K562 (cell line): ENCODE measurements at regions not wholly inside any gene's neighbourhood (a gene's known extent, or its start where the extent isn't known, plus 50 kb on each side); places are given as distances from the start of the nearest gene placed in this dataset.

Source experiments
- ATAC-seq: fragments of 200-7000 bp; cut with Tn5 transposase; 3 replicates; pipeline ENCODE4 v1.9.1; 2020; ENCODE audit warnings: moderate library complexity
- BruUV-seq: library from RNA; stranded (reverse); fragments of 400-500 nt; replicated peaks from 2 replicates; lab custom pipeline; 2021; lab: Mats Ljungman, UMichigan
- CTCF ChIA-PET: fragments of 300-600 bp; formaldehyde crosslinking; extraction: SDS; loops from one replicate; lab custom pipeline; 2021; ENCODE audit warnings: low intra/inter-chr PET ratio; lab: Yijun Ruan, JAX
- POLR2A ChIA-PET: fragments of 300-600, 350-650 bp; sonication (Branson Sonifier 250); formaldehyde crosslinking; extraction: SDS; loops from one replicate; lab custom pipeline; 2021; ENCODE audit warnings: antibody characterized with exemption, inconsistent platforms; lab: Yijun Ruan, JAX
- DNase-seq, 4 experiments: peaks; one replicate each; pipeline versions ENCODE4 v3.0.0 to v3.0.0-alpha.2; 2011 to 2018; ENCODE audit warnings: low spot score in 3 of 4, mixed read lengths in 3 of 4; ENCODE audit errors: extremely low read depth in 1 of 4
- FAIRE-seq: peaks from 2 replicates; lab custom pipeline; 2011; peaks lifted over from hg19 to GRCh38; lab: Jason Lieb, UNC
- H2AFZ ChIP-seq: 2 replicates; pipeline ENCODE4 v1.6.0; 2011; ENCODE audit warnings: low read depth, low read length, control low read depth, inconsistent platforms
- H3K27ac ChIP-seq: fragments of 200-600 bp; 3 replicates; pipeline ENCODE4 v1.8.0; 2011; ENCODE audit warnings: low read depth, mild to moderate bottlenecking, control low read depth, inconsistent platforms, low read length, moderate library complexity, mixed read lengths; ENCODE audit errors: extremely low read depth
- H3K27me3 ChIP-seq, 2 experiments: fragments of 300-600 bp in 1 of 2; 2 replicates in 1 of 2; 3 replicates in 1 of 2; pipeline versions ENCODE4 v1.6.0 to v1.8.0; 2011; ENCODE audit warnings: inconsistent platforms in 2 of 2, low read length in 2 of 2, mild to moderate bottlenecking in 1 of 2, mixed read lengths in 1 of 2, moderate library complexity in 1 of 2; ENCODE audit not compliant: control insufficient read depth in 2 of 2, insufficient read depth in 2 of 2
- H3K36me3 ChIP-seq: fragments of 300-600 bp; 3 replicates; pipeline ENCODE4 v1.8.0; 2011; ENCODE audit warnings: mild to moderate bottlenecking, low read length, inconsistent platforms; ENCODE audit not compliant: control insufficient read depth, insufficient read depth
- H3K4me1 ChIP-seq, 2 experiments: fragments of 200-600 bp in 1 of 2; replicated peaks in 1 of 2; 2 replicates in 1 of 2; 3 replicates in 1 of 2; pipeline versions ENCODE4 v1.5.1 to v1.8.0; 2011; ENCODE audit warnings: inconsistent platforms in 2 of 2, low read length in 2 of 2, mild to moderate bottlenecking in 1 of 2, mixed read lengths in 1 of 2, moderate library complexity in 1 of 2; ENCODE audit not compliant: control insufficient read depth in 2 of 2, insufficient read depth in 2 of 2
- H3K4me2 ChIP-seq: 2 replicates; pipeline ENCODE4 v1.6.1; 2011; ENCODE audit warnings: low read length, control low read depth, inconsistent platforms, mixed read lengths; ENCODE audit not compliant: insufficient read depth
- H3K4me3 ChIP-seq: fragments of 200-600 bp; sonication (generic), shearing (Covaris generic); 2 replicates; pipeline ENCODE4 v1.5.1; 2016; ENCODE audit warnings: control low read depth, inconsistent platforms
- H3K79me2 ChIP-seq: fragments of 200-600 bp; 3 replicates; pipeline ENCODE4 v1.8.0; 2011; ENCODE audit warnings: low read length, inconsistent platforms; ENCODE audit not compliant: control insufficient read depth, insufficient read depth
- H3K9ac ChIP-seq, 2 experiments: 2 replicates each; pipeline versions ENCODE4 v1.6.0 to v1.6.1; 2011; ENCODE audit warnings: low read depth in 2 of 2, low read length in 2 of 2, control low read depth in 1 of 2, inconsistent platforms in 1 of 2, mild to moderate bottlenecking in 1 of 2, mixed read lengths in 1 of 2; ENCODE audit not compliant: insufficient read depth in 1 of 2
- H3K9me1 ChIP-seq: one replicate; pipeline ENCODE4 v1.6.0; 2011; ENCODE audit warnings: inconsistent platforms, mild to moderate bottlenecking, low read length, moderate library complexity; ENCODE audit not compliant: control insufficient read depth, insufficient read depth
- H3K9me3 ChIP-seq: replicated peaks from 2 replicates; pipeline ENCODE4 v1.5.1; 2011; ENCODE audit warnings: low read depth, low read length, inconsistent platforms; ENCODE audit not compliant: control insufficient read depth, insufficient read depth
- H4K20me1 ChIP-seq: replicated peaks from 2 replicates; pipeline ENCODE4 v1.6.1; 2011; ENCODE audit warnings: low read length, inconsistent platforms, mixed read lengths; ENCODE audit not compliant: control insufficient read depth, insufficient read depth
- ARHGAP35 ChIP-seq: fragments of 450-650 bp; IDR thresholded peaks from 2 replicates; pipeline ENCODE4 v1.6.1; 2018; ENCODE audit not compliant: partially characterized antibody
- GTF2E2 ChIP-seq: fragments of 200-800 bp; sonication (Bioruptor generic); IDR thresholded peaks from 2 replicates; pipeline ENCODE4 v1.6.1; 2016; ENCODE audit warnings: missing genetic modification characterization, missing compliant biosample characterization
- KDM2B ChIP-seq: fragments of 250-450 bp; sonication (Bioruptor Pico); IDR thresholded peaks from 2 replicates; pipeline ENCODE4 v1.8.0; 2021; ENCODE audit warnings: mild to moderate bottlenecking, moderate library complexity
- SMARCB1 ChIP-seq: IDR thresholded peaks from 2 replicates; pipeline ENCODE4 v1.6.1; 2011; ENCODE audit warnings: improper control_type of control experiment, low read depth; ENCODE audit not compliant: insufficient read length
- ZBTB8A ChIP-seq: fragments of 450-650 bp; IDR thresholded peaks from 2 replicates; pipeline ENCODE4 v1.6.1; 2018; ENCODE audit warnings: mild to moderate bottlenecking, moderate library complexity; ENCODE audit not compliant: partially characterized antibody
- ZNF431 ChIP-seq: sonication (generic); formaldehyde crosslinking; IDR thresholded peaks from 2 replicates; pipeline ENCODE4 v1.8.0; 2022; ENCODE audit warnings: mild to moderate bottlenecking, missing genetic modification reagents
- ZNF668 ChIP-seq: fragments of 250-450 bp; sonication (Bioruptor Pico); IDR thresholded peaks from 2 replicates; pipeline ENCODE4 v1.8.0; 2022; ENCODE audit warnings: mild to moderate bottlenecking, inconsistent platforms
- ZNF830 ChIP-seq: fragments of 250-450 bp; sonication (Bioruptor Pico); IDR thresholded peaks from 2 replicates; pipeline ENCODE4 v1.5.0; 2021; ENCODE audit warnings: mild to moderate bottlenecking
- WGBS: fragments of 100-300 bp; shearing (Covaris generic); methylation state at CpG from one replicate; pipeline ENCODE4 v1.1.6; 2016; ENCODE audit warnings: low coverage, mixed read lengths; ENCODE audit not compliant: insufficient coverage; ENCODE audit errors: missing lambda C conversion rate; 5-methylcytosine and 5-hydroxymethylcytosine counted together
- in situ Hi-C: fragments of 300-500 bp; cut with MboI; formaldehyde crosslinking; loops from 4 replicates; pipeline ENCODE4 v1.15.0; 2018; ENCODE audit warnings: inconsistent platforms, mixed read lengths
- intact Hi-C: fragments of 100-400 bp; cut with micrococcal nuclease; formaldehyde crosslinking; loops from 2 replicates; pipeline ENCODE4 v1.14.2; 2022
- TF ChIP-seq, protein P1 (sequence below): sonication (generic); formaldehyde crosslinking; IDR thresholded peaks from 2 replicates; pipeline ENCODE4 v1.8.0; 2022; ENCODE audit warnings: mild to moderate bottlenecking, missing genetic modification reagents, borderline replicate concordance

DNA sequence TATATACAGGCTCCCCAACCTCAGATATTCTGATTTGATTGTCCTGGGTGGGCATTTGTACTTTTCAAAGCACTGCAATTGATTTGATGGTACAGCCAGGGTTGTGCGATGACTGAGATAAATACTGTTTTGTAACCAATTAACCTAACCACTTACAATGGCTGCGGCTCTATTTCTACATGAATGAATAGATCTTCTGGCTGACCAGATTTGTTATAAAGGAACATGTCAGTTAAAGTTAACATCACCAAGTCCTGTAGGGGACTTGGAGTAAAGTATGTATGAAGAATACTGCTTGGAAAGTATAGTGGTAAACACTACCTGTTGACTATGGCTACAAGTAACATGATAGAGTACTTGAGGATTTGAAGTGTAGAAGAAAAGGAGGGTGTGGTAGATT, 369.2 kb upstream of the JAG1 start:
- WGBS: 0% methylated on average over 2 of the region's 2 CpGs
- no peaks in the 10 kb centered on the region for H3K9me1 ChIP-seq

More for the DNA sequence above, 369.2 kb upstream of the JAG1 start:
- no peak for DNase-seq
- POLR2A ChIA-PET: no interaction called here
- H3K4me3 ChIP-seq: no peak overlapping the region
- CTCF ChIA-PET: no interaction called here
- ATAC-seq: no peak
- H3K9me3 ChIP-seq: no peaks in the 10 kb centered on the region
- H3K27ac ChIP-seq: no peak overlapping the region
- H4K20me1 ChIP-seq: no peaks in the 10 kb centered on the region
- no peaks in the 10 kb centered on the region for H3K79me2 ChIP-seq
- BruUV-seq: no TSS peak
- intact Hi-C loops: no loop called here
- H3K4me2 ChIP-seq: no peak overlapping the region
- H3K9ac ChIP-seq: no peak overlapping the region
- H3K4me1 ChIP-seq: no peaks in the 10 kb centered on the region
- TF ChIP-seq ZNF668 (CRISPR knock-in tag) (no peak), GTF2E2 (tag) (no peak), ARHGAP35 (no peak), KDM2B (CRISPR knock-in tag) (no peak), ZBTB8A (no peak), ZNF431 (CRISPR knock-in tag) (no peak), ZNF830 (CRISPR knock-in tag) (no peak), SMARCB1 (no peak)
- TF ChIP-seq, protein P1, sequence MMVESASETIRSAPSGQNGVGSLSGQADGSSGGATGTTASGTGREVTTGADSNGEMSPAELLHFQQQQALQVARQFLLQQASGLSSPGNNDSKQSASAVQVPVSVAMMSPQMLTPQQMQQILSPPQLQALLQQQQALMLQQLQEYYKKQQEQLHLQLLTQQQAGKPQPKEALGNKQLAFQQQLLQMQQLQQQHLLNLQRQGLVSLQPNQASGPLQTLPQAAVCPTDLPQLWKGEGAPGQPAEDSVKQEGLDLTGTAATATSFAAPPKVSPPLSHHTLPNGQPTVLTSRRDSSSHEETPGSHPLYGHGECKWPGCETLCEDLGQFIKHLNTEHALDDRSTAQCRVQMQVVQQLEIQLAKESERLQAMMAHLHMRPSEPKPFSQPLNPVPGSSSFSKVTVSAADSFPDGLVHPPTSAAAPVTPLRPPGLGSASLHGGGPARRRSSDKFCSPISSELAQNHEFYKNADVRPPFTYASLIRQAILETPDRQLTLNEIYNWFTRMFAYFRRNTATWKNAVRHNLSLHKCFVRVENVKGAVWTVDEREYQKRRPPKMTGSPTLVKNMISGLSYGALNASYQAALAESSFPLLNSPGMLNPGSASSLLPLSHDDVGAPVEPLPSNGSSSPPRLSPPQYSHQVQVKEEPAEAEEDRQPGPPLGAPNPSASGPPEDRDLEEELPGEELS (CRISPR knock-in tag): no peak
- in situ Hi-C loops: no loop called here
- H3K27me3 ChIP-seq: no peaks in the 10 kb centered on the region
- no peak overlapping the region for H2AFZ ChIP-seq
- FAIRE-seq: no peak
- no peaks in the 10 kb centered on the region for H3K36me3 ChIP-seq
